UCSD-AML1 (cell line): ENCODE measurements at regions not wholly inside any gene's neighbourhood (a gene's known extent, or its start where the extent isn't known, plus 50 kb on each side); places are given as distances from the start of the nearest gene placed in this dataset.

ENCODE experiments used
- DNase-seq: peaks from one replicate; lab custom pipeline; 2025; ENCODE audit not compliant: unreplicated experiment; lab: John Stamatoyannopoulos, UW

DNA sequence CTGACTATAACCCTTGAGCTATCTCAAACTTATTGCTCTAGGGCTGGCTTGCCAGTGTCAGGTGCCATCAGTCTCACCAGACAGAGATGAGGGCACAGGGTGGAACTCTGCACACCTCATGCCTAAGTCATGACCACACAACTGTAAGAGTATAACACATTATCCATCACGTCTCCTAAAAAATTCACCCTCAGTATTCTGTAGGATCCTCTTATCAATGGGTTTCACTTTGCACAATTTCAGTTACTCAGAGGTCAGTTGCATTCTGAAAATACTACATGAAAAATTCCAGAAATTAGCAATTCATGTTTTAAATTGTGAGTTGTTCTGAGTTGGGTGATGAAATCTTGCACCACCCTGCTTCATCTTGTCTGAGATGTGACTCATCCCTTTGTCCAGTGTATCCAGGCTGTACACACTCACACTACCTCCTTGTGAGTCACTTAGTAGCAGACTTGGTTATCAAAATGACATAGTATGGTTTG is 690.9 kb upstream of the CDH18 start:
- DNase-seq, result no peak

DNA sequence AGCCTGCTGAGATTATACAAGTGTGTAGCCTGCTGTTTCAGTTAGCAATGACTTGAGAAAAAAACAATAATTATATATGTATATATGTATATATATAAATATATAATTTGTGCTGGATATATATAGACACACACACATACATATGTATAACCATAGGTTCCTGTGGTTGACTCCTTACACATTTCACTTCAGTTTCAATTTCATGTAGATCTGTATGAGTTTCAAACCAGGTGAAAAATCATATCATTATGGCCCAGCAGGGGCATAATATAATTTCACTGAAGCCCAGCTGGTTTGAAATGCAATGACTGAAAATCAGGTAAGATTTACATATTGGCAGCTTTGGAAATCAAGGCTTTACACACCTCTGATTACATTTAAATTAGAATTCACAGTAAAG is 690.4 kb upstream of the CDH18 start:
- no peak for DNase-seq

GRCh38 chr5:20660588-20660987 is 672.6 kb upstream of the CDH18 start:
- DNase-seq, result no peak

- no peak for DNase-seq
Observed at GRCh38 chr5:20656262-20656661, 668.3 kb upstream of the CDH18 start.

GRCh38 chr5:20655211-20655610 is 667.2 kb upstream of the CDH18 start:
- DNase-seq, result no peak

DNA sequence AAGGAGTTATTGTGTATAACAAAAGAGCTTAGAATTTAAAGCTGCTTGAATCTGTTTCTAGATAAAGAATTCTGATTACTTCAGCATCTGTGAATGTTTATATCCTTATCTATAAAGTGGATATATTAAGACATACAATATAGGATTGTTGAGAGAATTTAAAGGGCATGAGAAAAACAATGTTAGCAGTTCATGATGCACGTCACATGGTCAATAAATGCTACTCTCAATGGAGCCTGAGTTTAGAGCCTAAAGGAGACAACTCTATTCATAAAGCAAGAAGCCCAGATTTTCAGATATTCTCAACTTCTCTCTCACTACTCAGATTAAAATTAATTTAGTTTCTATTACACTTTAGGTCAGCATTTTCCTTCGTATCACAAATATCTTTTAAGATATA is 666.7 kb upstream of the CDH18 start:
- DNase-seq, result no peak

- no peak for DNase-seq
Observed at GRCh38 chr5:20654033-20654432, 666.0 kb upstream of the CDH18 start.

DNA sequence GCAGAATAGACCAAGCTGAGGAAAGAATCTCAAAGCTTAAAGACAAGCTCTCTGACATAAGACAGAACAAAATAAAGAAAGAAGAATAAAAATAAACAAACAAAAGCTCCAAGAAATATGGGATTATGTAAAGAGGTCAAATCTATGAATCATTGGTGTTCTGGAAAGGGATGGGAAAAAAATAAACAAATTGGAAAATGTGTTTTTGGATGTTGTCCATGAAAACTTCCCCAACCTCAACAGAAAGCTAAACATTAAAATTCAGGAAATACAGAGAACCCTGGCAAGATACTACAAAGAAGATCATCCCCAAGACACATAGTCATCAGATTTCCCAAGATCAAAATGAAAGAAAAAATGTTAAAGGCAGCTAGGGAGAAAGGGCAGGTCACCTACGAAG is 662.0 kb upstream of the CDH18 start:
- DNase-seq, result no peak

DNA sequence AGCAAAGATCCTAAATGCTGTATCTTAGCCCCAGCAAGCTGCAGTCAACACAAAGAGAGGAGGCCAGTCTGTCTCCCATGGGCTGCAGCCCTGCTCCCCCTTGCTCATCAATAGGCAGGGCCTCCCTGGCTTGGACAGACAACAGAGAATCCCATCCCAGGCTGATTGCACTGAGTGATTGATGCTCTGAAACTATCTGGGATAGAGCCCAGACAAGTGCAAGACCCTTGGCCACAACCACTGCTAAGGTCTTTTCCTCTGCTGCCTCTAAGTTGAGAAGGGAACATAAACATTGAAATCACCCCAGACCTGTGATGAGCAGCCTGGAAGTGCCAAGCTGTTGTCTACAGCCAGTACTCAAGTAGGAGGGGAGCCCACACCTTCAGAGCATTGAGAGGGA is 661.0 kb upstream of the CDH18 start:
- DNase-seq, result no peak

- no peak for DNase-seq
Observed at GRCh38 chr5:20636686-20637085, 648.7 kb upstream of the CDH18 start.

- no peak for DNase-seq
Observed at GRCh38 chr5:20619591-20619990, 631.6 kb upstream of the CDH18 start.

- no peak for DNase-seq
Observed at GRCh38 chr5:20618340-20618739, 630.3 kb upstream of the CDH18 start.

- DNase-seq, result no peak
Observed at GRCh38 chr5:20617841-20618240, 629.8 kb upstream of the CDH18 start.

DNA sequence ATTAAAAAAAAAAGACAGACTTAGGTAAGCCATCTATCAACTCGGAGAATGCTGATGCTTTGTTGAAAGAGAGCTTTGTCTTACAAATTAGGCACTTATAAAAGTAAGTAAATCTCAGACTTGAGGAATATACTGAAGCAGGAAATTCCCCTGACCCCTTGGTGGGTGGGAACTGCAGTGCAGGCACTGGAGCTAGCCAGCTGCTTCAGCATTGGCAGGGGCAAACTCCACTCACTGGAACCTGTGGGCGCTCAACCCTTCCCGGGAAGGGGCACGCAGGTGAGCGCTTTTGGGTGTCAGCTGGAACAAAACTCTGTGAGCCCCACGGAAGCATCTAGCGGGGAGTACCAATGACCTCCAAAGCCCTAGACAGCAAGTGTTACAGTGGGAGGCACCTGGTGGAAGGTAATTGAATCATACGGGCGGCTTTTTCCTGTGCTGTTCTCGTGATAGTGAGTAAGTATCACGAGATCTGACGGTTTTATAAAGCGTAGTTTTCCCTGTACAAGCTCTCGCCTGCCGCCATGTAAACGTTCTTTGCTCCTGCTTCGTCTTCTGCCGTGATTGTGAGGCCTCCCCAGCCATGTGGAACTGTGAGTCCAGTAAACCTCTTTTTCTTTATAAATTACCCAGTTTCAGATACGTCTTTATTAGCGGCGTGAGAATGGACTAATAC is 628.0 kb upstream of the CDH18 start:
- peak; percentile 2 for DNase-seq

DNA sequence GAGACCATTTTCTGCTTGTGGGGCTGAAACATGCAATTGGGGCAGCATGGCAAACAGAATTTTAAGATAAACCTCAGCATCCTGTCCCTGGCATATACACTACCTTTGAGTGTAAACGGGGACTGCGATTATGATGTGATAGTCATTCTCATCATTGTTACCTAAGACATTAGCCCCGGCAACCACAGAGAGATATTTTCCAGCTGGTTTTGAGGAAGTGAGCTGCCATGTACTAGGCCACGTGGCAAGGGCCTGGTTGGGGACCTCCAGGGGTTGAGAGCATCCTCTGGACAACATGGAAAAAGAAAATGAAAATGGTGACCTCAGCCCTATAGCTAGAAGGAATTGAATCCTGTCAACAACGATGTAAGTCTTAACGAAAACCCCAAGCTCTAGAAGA is 623.6 kb upstream of the CDH18 start:
- no peak for DNase-seq

DNA sequence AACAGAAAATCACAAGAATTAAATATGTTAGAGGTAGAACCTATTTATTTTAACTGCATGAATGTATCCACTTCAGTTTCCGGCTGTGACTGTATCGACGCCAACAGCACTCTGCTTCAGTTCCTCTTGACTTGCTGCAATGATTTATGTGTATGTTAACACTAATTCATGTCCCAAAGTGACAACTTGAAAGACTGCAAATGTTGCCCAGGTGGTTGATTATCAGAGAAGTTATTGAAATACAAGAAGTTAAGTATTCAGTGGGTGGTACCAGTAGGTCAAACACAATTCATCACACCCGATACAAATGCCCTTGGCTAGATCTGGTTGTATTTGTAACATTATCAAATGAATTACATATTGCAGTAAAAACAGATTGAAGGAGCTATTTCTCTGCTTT is 622.7 kb upstream of the CDH18 start:
- DNase-seq, result no peak

- no peak for DNase-seq
Observed at GRCh38 chr5:20609126-20609525, 621.1 kb upstream of the CDH18 start.

- no peak for DNase-seq
Observed at GRCh38 chr5:20608567-20608966, 620.6 kb upstream of the CDH18 start.

DNA sequence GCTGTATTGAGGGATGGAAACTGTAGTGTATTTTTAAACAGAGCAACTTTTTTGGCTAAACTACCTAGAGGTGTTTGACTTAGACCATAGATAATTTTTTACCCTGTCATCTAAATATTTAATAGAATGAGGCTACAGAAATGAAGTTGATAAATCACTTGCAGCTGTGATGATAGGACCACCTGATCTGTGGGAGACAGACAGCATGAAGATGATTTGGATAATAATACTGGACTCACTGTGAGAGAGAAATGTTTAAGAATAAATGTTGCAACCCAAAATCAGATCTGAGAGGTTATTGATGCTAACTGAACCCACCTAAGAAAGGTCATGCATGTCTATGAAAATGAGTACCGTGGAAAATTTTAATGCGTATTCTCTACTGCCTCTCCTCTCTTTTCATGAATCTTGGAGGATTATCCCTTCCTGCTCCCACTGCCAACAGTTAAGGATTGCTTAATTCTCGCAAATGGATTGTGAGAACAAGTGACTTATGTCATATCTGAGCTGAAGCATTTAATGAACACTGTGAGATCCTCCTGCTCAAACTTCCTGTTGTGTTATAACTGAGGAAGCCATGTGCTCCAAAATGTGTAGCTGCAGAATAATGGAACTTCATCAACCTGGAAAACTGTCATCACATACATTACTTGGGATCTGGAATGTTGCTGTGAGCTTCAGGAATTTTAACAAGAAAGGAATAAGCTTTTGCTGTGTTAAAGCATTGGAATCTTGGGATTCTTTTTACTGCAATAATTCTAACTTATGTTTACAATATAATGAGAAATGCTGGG is 617.9 kb upstream of the CDH18 start:
- DNase-seq, result no peak

DNA sequence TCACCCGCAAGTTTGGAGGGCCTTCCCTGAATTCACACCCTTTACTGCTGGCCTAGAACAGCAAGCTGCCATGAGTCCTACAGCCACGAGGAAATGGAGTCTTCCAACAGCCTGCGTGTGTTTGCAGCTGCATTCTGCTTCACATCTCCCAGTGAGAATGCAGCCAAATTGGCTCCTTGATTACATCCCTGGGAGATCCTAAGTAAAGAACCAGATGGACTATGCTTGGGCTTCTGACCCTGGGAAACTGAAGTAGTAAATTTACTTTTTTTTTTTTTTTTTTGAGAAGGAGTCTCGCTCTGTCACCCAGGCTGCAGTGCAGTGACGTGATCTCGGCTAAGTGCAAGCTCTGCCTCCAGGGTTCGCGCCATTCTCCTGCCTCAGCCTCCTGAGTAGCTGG is 617.0 kb upstream of the CDH18 start:
- no peak for DNase-seq

GRCh38 chr5:20601678-20602100 is 613.7 kb upstream of the CDH18 start:
- DNase-seq, result peak; percentile 5

- no peak for DNase-seq
Observed at GRCh38 chr5:20590356-20590755, 602.4 kb upstream of the CDH18 start.

- no peak for DNase-seq
Observed at GRCh38 chr5:20575571-20575970, 587.6 kb upstream of the CDH18 start.
